CD4-positive, alpha-beta T cell treated with Interleukin-15 for 1 hour (primary cell): ENCODE measurements at regions not wholly inside any gene's neighbourhood (a gene's known extent, or its start where the extent isn't known, plus 50 kb on each side); places are given as distances from the start of the nearest gene placed in this dataset.
"Not testable (repeated sequence)": the region's sequence is repeated elsewhere in the genome, so short reads cannot be mapped to it uniquely, and the experiment has no call there.

Experiments
- DNase-seq: peaks from one replicate; pipeline ENCODE4 v3.0.0-alpha.2; 2020

DNA sequence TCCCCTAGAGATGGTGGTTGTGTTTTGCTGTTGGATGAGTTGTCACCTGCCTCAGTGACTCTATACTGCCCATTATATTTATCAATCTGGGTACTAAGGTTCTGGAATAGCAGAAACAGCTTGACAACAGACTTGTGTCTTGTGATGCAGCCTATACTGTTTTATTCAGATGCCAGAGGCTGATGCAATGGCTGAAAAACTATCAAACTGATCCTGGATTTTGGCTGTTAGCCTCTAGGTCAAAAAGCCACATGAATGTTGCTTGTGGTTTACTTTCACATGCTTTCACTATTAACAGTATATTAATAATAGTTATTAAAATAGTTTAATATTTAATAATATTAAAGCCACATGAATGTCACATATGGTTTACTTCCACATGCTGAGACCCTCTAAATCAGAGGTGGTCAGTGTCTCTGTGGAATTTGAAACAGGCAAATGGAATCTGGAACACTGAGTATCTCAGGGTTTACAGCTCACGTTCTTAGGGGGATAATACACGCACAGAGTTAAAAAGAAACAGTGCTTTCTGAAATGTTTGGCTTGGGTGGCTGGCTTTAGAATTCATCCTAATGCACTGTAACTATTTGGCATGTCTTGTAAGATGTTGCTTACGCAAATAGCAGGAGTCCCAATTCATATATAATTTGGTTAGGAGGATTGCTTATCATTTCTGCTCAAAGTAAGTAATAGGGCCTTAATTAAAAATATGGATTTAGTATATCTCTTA lies 82.5 kb upstream of the LCORL start:
- no peak for DNase-seq

DNA sequence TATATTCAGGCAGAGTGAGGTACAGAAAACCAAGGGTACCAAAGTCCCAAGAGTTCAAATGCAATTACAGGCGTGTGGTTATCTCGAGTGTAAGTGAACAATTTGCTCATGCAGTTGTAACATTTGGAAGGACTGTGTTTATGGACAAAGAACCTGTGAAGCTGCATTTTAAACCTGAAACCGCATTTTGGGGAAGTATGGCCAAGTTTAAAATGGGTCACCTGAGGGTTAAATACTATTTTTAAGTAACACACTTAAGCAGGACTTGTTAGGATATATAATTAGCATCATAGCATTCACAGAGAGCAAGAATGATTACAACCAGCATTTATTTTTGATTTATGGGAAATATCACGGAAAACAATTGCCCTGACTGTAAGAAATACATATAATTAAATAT lies 79.1 kb upstream of the LCORL start:
- DNase-seq = no peak

DNA sequence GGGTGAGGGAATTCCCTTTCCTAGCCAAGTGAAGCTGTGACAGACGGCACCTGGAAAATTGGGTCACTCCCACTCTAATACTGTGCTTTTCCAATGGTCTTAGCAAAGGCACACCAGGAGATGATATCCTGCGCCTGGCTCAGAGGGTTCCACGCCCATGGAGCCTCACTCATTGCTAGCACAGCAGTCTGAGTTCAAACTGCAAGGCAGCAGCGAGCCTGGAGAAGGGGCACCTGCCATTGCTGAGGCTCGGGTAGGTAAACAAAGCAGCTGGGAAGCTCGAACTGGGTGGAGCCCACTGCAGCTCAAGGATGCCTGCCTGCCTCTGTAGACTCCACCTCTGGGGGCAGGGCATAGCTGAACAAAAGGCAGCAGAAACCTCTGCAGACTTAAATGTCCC lies 68.9 kb upstream of the LCORL start:
- DNase-seq = not testable (repeated sequence)

DNA sequence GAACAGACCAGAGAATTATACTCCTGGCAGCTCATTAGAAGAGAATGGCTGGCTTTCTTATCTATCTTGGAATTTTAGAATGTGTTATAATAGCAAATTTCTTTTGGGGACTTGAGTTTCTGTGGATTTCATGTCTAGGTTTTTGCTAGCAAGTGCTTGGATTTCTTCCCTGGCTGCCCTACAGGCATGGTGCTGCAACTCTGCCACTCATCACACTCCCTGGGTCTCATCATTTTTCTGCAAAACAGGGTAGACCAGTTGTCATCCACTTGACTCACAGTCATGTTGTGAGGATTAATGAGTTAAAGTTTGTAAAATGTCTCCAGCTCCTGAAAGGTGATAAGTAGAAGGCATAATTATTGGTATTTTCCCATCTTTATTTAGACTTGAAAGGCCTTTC lies 60.7 kb upstream of the LCORL start:
- no peak for DNase-seq

DNA sequence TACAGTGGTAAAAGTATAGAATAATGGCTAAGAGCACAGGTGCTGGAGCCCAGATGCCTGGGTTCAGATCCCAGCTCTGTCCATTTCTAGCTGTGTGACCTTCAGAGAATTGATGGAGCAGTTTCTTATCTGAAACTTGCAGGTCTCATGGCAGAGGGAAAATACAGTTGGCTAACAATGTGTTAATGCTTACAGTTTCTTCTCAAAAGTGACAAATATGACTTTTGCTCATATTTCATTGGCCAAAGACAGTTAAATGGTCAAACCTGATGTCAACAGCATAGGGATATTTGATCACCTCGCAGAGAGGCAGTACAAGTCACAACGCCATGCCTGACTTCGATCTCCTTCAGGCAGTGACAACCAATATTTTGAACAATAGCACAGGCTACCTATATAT lies 60.2 kb upstream of the LCORL start:
- DNase-seq = no peak

DNA sequence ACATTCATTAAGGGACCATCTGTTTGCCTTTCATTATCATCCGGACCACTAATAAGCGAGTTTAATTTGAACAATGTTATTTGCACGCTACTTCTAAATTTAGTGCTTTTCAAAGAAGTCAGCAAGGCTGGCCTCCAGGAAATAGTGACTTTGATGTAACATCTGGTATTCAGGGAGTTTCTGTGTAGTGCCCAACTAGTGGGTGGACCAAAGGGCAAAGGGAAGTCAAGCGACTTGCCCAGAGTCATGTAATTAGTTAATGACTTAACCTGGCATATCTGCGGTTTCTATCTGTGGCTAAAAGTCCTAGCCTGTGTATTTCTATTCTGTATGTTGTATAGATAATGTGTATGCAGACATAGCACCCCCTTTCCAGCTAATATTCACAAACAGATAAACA lies 56.3 kb upstream of the LCORL start:
- DNase-seq = no peak

DNA sequence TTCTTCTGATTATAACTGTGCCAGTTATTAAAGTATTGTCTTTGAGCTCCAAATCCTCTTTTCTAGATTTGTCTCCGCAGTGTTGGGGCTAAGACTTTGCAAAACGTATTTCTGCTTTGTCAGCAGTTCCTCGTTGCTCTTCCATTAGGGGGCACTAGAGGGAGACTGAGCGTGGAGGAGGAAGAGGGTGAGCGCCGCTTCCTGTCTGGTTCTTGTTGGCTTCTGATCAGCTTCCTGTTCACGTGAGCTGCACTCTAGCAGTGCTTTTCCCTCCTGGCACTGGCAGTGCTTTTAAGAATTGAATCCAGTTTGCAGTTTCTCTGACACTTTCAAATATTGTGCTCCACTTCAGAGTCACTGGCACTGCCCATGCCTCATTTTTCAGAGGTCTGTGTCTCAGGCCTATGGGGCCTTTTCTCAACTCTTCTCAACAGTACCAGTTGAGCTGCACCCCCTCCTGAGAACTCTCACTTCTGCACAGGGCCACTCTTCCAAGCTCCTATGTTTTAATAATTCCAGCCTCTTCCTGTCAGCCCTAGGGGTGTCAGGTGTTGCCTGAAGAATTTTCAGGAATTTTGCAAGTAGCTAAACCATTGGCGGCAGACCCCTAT lies 54.4 kb upstream of the LCORL start:
- DNase-seq = peak; percentile 20

DNA sequence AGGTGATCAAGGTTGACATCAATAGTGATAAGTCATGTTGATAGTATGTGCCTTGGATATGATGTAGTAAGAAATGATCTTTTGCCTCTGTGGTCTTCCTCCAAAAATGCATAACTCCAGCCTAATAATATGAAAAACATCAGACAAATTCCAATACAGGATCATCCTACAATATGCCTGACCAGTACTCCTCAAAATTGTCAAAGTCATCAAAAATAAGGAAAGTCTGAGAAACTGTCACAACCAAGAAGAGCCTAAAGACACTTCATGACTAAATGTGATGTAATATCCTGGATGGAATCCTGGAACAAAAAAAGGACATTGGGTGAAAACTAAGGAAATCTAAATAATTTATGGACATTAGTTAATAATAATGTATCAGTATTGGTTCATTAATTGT lies 50.3 kb upstream of the LCORL start:
- DNase-seq = no peak
